Choroid plexus epithelial cell (primary cell): ENCODE measurements at regions not wholly inside any gene's neighbourhood (a gene's known extent, or its start where the extent isn't known, plus 50 kb on each side); places are given as distances from the start of the nearest gene placed in this dataset.

Experiments
- DNase-seq: peaks from one replicate; pipeline ENCODE4 v3.0.0-alpha.2; 2010; ENCODE audit warnings: low read depth
- H3K4me3 ChIP-seq: 2 replicates; pipeline ENCODE4 v1.5.1; 2011; ENCODE audit warnings: low read depth, mild to moderate bottlenecking, control low read depth, low read length, moderate library complexity
- CTCF ChIP-seq: conservative IDR thresholded peaks from 2 replicates; pipeline ENCODE4 v1.5.1; 2011; ENCODE audit warnings: low read depth, mild to moderate bottlenecking, control low read depth, inconsistent platforms, low read length, moderate library complexity

GRCh38 chr17:15117239-15117638 lies 147.9 kb downstream of the PMP22 start:
- H3K4me3 ChIP-seq = no peak overlapping the region
- no peak for TF ChIP-seq CTCF
- DNase-seq = no peak

- no peak for TF ChIP-seq CTCF
- H3K4me3 ChIP-seq = no peak overlapping the region
- DNase-seq = no peak
Measured at GRCh38 chr17:15112846-15113617, 152.1 kb downstream of the PMP22 start.

GRCh38 chr17:15109608-15110007 lies 155.5 kb downstream of the PMP22 start:
- DNase-seq = no peak
- no peak overlapping the region for H3K4me3 ChIP-seq
- no peak for TF ChIP-seq CTCF

- TF ChIP-seq CTCF = no peak
- no peak for DNase-seq
- no peak overlapping the region for H3K4me3 ChIP-seq
Measured at GRCh38 chr17:15108992-15109391, 156.1 kb downstream of the PMP22 start.

- H3K4me3 ChIP-seq = no peak overlapping the region
- DNase-seq = peak; percentile 36
- TF ChIP-seq CTCF = no peak
Measured at GRCh38 chr17:15106540-15106939, 158.6 kb downstream of the PMP22 start.

- TF ChIP-seq CTCF = no peak
- DNase-seq = no peak
- H3K4me3 ChIP-seq = no peak overlapping the region
Measured at GRCh38 chr17:15103785-15104184, 161.3 kb downstream of the PMP22 start.

- DNase-seq = no peak
- no peak overlapping the region for H3K4me3 ChIP-seq
- TF ChIP-seq CTCF = no peak
Measured at GRCh38 chr17:15101175-15101574, 164.0 kb downstream of the PMP22 start.
